ENCODE measurements at regions not wholly inside any gene's neighbourhood (a gene's known extent, or its start where the extent isn't known, plus 50 kb on each side); places are given as distances from the start of the nearest gene placed in this dataset.

GRCh38 chr21:19724081-19724480 lies 1274.1 kb upstream of the NCAM2 start:
- TF ChIP-seq CTCF (IDR thresholded peaks at IDR 0.05) (no peak), POLR2AphosphoS5 (IDR thresholded peaks at IDR 0.05) (no peak), EP300 (IDR thresholded peaks at IDR 0.05) (no peak), POLR2A (IDR thresholded peaks at IDR 0.05; ENCODE audit: low read depth) (no peak)
